Epidermal melanocyte (primary cell): ENCODE measurements at regions not wholly inside any gene's neighbourhood (a gene's known extent, or its start where the extent isn't known, plus 50 kb on each side); places are given as distances from the start of the nearest gene placed in this dataset.

Source experiments
- DNase-seq: peaks from one replicate; pipeline ENCODE4 v3.0.0; 2011; ENCODE audit warnings: low spot score; ENCODE audit not compliant: insufficient read length

- no peak for DNase-seq
These were observed 156.6 kb downstream of the ANKRD50 start for GRCh38 chr4:124555959-124556358.

- DNase-seq: no peak
These were observed 148.4 kb downstream of the ANKRD50 start for GRCh38 chr4:124564121-124564520.

- no peak for DNase-seq
These were observed 147.2 kb downstream of the ANKRD50 start for GRCh38 chr4:124565371-124565770.

GRCh38 chr4:124566030-124566429, 146.5 kb downstream of the ANKRD50 start:
- no peak for DNase-seq

- no peak for DNase-seq
These were observed 139.5 kb downstream of the ANKRD50 start for GRCh38 chr4:124573056-124573455.

- no peak for DNase-seq
These were observed 132.6 kb downstream of the ANKRD50 start for GRCh38 chr4:124579896-124580295.

- DNase-seq: no peak
These were observed 128.7 kb downstream of the ANKRD50 start for GRCh38 chr4:124583797-124584196.

- no peak for DNase-seq
These were observed 122.7 kb downstream of the ANKRD50 start for GRCh38 chr4:124589786-124590185.

- DNase-seq: no peak
These were observed 122.1 kb downstream of the ANKRD50 start for GRCh38 chr4:124590480-124590879.

GRCh38 chr4:124591637-124592036, 120.9 kb downstream of the ANKRD50 start:
- no peak for DNase-seq

GRCh38 chr4:124593494-124593893, 119.0 kb downstream of the ANKRD50 start:
- DNase-seq: no peak

GRCh38 chr4:124594945-124595344, 117.6 kb downstream of the ANKRD50 start:
- no peak for DNase-seq

- no peak for DNase-seq
These were observed 115.7 kb downstream of the ANKRD50 start for GRCh38 chr4:124596816-124597215.

GRCh38 chr4:124610211-124610610, 102.3 kb downstream of the ANKRD50 start:
- DNase-seq: no peak
